ENCODE measurements at regions not wholly inside any gene's neighbourhood (a gene's known extent, or its start where the extent isn't known, plus 50 kb on each side); places are given as distances from the start of the nearest gene placed in this dataset.

DNA sequence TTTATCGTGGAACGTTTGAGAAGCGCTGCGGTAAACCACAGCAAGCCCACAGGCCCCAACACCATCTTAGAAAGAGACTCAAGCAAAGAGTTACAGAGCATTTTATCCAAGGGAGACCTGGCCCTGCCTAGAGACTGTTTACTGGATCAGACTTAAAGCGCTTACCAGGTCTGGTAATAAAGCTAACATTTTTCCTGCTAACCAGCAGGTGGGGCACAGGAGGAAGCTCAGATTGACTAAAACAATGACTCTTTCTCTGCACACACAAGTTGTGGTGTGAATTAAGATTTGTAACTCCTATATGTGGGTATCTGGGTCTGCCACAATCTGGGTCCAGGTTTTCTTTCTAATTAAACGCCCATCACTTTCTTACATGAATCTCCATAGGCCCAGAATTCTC is 136.5 kb upstream of the ETS2 start:
- TF ChIP-seq CTCF (IDR thresholded peaks at IDR 0.05; ENCODE audit: poor library complexity, severe bottlenecking) = peak; percentile 52
- no peak for TF ChIP-seq POLR2AphosphoS5 (IDR thresholded peaks at IDR 0.05)

Data from neural cell (in vitro differentiated cells).